ENCODE measurements at regions not wholly inside any gene's neighbourhood (a gene's known extent, or its start where the extent isn't known, plus 50 kb on each side); places are given as distances from the start of the nearest gene placed in this dataset.

DNA sequence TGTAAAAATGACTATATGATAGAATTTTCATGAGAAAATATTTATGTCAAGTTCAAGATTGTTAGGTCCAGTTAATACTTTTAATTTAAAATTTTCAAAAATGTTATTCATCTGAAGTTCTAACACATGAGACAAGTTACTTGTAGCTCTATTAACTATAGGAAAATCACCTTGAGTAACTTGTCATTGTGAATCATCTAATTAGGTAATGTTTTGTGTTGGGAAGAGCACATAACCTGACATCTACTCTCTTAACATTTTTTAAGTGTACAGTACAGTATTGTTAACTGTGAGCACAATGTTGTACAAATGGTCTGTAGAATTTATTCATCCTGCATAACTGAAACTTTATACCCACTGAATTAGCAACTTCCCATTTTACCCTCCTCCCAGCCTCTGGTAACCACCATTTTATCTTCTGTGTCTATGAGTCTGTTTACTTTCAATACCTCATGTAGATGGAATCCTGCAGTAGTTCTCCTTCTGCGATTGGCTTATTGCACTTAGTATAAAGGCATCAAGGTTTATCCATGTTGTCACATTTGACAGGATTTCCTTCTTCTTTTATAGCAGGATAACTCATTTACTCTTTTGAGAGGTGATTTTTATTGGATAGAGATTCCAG, 54.6 kb downstream of the ARL4A start:
- DNase-seq (ENCODE audit: low spot score), result no peak

- no peak for DNase-seq (ENCODE audit: low spot score)
Measured at GRCh38 chr7:12746211-12746610, 58.8 kb downstream of the ARL4A start.

GRCh38 chr7:12747687-12748306, 60.4 kb downstream of the ARL4A start:
- no peak for DNase-seq (ENCODE audit: low spot score)

DNA sequence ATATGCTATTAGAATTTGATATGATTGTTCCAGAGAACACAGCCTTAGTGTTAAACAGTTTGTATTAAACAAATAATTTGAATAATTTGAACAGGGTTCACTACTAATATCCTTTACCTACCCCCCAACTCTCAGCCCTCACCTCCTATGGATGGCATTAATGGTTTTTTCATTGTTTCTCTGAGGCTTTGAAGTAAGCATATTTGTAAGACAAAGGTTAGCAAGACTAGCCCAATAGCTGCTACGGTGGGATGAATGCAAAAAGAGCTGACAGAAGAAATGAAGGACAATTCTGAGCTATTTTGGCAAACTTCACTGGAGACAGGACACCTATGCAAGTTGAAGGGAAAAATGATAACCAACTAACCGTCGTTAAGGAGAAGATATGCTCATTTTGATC, 61.6 kb downstream of the ARL4A start:
- no peak for DNase-seq (ENCODE audit: low spot score)

GRCh38 chr7:12749746-12750145, 62.3 kb downstream of the ARL4A start:
- DNase-seq (ENCODE audit: low spot score), result no peak

- no peak for DNase-seq (ENCODE audit: low spot score)
Measured at GRCh38 chr7:12751764-12752163, 64.3 kb downstream of the ARL4A start.

GRCh38 chr7:12754179-12754578, 66.7 kb downstream of the ARL4A start:
- no peak for DNase-seq (ENCODE audit: low spot score)

- DNase-seq (ENCODE audit: low spot score), result no peak
Measured at GRCh38 chr7:12756821-12757220, 69.4 kb downstream of the ARL4A start.

DNA sequence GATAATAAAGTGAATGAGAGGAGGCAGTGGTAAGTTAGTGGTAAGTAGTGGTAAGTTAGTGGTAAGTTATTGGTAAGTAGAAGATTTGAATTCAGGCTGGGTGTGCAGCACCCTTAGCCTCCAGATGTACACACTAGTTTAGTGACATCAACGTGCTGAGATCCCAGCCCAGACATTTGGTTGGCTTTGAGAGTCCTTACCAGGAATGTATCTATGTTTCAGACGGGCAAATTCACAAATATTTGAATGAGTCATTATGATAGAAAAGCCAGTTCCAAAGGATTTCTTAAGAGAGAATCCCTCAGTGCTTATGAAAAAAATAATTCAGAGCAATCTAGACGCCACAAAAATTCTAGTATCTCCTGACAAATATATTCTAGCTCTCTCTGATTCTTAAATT, 70.0 kb downstream of the ARL4A start:
- no peak for DNase-seq (ENCODE audit: low spot score)

GRCh38 chr7:12759151-12759550, 71.7 kb downstream of the ARL4A start:
- no peak for DNase-seq (ENCODE audit: low spot score)

- DNase-seq (ENCODE audit: low spot score), result no peak
Measured at GRCh38 chr7:12761111-12761510, 73.7 kb downstream of the ARL4A start.

- DNase-seq (ENCODE audit: low spot score), result no peak
Measured at GRCh38 chr7:12761691-12762090, 74.3 kb downstream of the ARL4A start.

- DNase-seq (ENCODE audit: low spot score), result no peak
Measured at GRCh38 chr7:12764458-12764891, 77.0 kb downstream of the ARL4A start.

DNA sequence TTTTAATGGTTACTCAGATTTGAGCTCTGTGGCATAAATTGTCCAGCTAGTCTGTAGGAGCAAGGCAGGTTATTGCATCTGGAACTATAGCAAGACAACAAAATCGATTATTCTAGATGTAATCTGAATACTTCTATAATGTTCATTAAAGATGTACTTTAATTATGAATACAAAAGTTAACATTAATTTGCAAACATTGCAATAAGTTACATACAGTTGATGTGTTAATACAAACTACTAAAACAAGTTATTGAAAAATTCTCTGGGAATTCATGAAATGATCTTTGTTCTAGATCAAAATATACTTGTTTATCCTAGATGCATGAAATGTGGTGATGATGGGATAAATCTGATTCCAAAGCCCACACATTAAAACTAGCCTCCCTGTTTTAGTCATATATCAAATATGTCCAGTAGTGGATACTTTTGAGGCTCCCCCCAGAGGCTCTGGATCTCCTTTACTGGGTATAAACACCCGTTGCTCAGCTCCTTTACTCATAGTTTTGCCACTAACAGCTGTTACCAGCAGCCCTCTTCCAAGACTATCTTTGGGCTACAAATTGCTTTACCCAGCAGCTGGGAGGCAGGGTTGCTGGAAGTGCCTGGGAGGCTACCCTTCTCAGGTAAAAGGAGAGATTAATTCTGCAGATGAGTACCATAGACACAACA, 78.1 kb downstream of the ARL4A start:
- DNase-seq (ENCODE audit: low spot score), result no peak

- no peak for DNase-seq (ENCODE audit: low spot score)
Measured at GRCh38 chr7:12766416-12766815, 79.0 kb downstream of the ARL4A start.

- no peak for DNase-seq (ENCODE audit: low spot score)
Measured at GRCh38 chr7:12768948-12769347, 81.5 kb downstream of the ARL4A start.

DNA sequence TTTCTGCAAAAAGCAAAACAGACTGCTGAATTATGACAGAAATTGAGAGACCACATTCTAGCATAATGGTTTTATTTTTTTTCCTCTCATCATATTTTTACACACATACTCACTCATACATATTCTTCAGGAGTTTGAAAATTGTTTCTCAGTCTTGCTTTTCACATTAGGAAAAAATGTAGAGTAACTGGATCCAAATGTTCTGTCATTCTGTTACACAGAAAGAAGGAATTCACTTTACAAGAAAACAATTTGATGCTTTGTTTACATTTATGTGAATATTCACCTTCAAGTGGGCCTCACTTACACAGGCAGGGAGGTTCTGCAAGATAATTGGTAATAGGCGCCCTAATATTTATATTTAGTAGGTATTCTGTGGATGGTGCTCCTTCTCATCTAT, 82.0 kb downstream of the ARL4A start:
- DNase-seq (ENCODE audit: low spot score), result no peak

DNA sequence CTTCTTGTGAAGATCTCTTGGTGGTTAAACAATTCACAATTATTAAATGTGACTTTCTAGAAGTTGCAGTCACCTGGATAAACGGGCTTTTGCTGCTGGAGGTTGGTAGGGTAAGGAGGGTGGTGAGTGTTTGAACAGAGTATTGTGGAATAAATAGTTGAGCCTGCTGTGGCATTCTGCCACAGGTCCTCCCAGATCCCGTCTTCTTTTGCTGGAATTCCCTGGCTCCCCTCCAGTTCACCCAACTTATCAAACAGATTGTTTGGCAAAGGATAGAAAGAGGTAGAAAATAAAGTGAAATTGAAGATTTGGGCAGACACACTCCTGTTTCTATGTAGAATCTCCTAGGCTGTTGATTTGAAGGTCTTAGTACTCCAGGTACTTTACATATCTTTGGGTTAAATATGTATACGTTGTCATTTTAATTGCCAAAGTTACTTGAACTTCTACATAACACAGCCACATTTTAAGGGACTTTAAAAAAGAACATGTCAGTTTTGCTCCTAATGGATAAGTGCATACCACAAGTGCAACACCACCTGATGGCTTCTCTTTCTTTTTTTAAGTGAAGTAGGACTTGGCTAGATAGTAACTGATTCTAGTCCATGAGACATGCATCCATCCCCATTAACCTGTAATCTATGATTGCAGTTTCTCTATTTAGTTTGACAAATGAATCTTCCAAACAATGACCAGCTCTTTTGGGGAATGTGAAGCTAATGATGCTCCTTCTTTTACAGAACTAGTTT, 83.0 kb downstream of the ARL4A start:
- DNase-seq (ENCODE audit: low spot score), result no peak

DNA sequence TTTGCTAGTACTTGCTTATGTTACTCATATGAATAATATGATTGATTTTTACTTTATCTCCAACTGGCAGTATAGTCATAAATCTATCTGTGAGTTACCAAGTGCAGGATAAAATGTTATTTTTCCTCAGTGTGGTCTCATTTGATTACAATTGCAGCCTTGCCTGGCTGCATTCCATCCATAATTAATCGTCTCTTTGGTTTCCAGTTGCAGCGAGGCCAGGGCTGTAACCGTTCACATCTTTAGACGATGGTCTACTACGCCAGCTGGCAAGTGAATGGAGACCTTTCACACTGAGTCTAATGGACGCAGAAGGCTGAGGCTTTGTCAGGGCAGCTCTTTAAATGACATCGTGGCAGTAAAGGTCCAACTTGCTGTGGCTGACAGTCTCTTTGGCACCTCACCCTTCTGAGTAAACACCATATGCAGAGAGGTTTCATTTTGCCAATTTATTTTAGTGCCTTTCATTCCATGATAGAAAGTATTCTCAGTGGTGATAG, 84.0 kb downstream of the ARL4A start:
- DNase-seq (ENCODE audit: low spot score), result no peak

DNA sequence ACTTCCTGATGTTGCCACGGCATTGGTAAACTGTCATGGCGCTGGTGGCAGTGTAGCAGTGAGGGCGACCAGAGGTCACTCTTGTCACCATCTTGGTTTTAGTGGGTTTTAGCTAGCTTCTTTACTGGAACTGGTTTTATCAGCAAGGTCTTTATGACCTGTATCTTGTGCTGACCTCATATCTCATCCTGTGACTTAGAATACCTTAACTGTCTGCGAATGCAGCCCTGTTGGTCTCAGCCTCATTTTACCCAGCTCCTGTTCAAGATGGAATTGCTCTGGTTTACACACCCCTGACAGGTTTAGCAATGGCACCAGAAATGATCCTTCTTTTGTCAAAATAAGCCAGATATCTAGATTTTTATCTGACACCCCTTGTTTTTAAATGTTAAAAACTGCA, 85.3 kb downstream of the ARL4A start:
- no peak for DNase-seq (ENCODE audit: low spot score)

- DNase-seq (ENCODE audit: low spot score), result no peak
Measured at GRCh38 chr7:12777257-12777656, 89.8 kb downstream of the ARL4A start.

GRCh38 chr7:12779947-12780346, 92.5 kb downstream of the ARL4A start:
- no peak for DNase-seq (ENCODE audit: low spot score)
